HEK293 (cell line): ENCODE measurements at regions not wholly inside any gene's neighbourhood (a gene's known extent, or its start where the extent isn't known, plus 50 kb on each side); places are given as distances from the start of the nearest gene placed in this dataset.

Source experiments
- GLIS1 ChIP-seq: fragments of 450-650 bp; formaldehyde crosslinking; IDR thresholded peaks from 2 replicates; pipeline ENCODE4 v1.5.1; 2016; ENCODE audit warnings: missing biosample characterization, missing genetic modification characterization
- SCRT1 ChIP-seq: fragments of 450-650 bp; formaldehyde crosslinking; IDR thresholded peaks from 2 replicates; pipeline ENCODE4 v1.5.1; 2016; ENCODE audit warnings: missing biosample characterization, missing genetic modification characterization, borderline replicate concordance
- YY1 ChIP-seq: fragments of 450-650 bp; formaldehyde crosslinking; IDR thresholded peaks from 2 replicates; pipeline ENCODE4 v1.5.1; 2018; ENCODE audit warnings: missing biosample characterization, missing genetic modification characterization
- ZNF426 ChIP-seq: fragments of 450-650 bp; formaldehyde crosslinking; IDR thresholded peaks from 2 replicates; pipeline ENCODE4 v1.5.1; 2017; ENCODE audit warnings: missing biosample characterization, missing genetic modification characterization, mild to moderate bottlenecking, inconsistent platforms, moderate library complexity
- ZNF837 ChIP-seq: fragments of 450-650 bp; formaldehyde crosslinking; IDR thresholded peaks from 2 replicates; pipeline ENCODE4 v1.5.1; 2016; ENCODE audit warnings: missing biosample characterization, missing genetic modification characterization
- TF ChIP-seq, protein P1 (sequence below): fragments of 450-650 bp; formaldehyde crosslinking; IDR thresholded peaks from 2 replicates; pipeline ENCODE4 v1.5.1; 2016; ENCODE audit warnings: missing biosample characterization, missing genetic modification characterization
- TF ChIP-seq, protein P2 (sequence below): fragments of 450-650 bp; formaldehyde crosslinking; IDR thresholded peaks from 2 replicates; pipeline ENCODE4 v1.5.1; 2016; ENCODE audit warnings: missing biosample characterization, missing genetic modification characterization

DNA sequence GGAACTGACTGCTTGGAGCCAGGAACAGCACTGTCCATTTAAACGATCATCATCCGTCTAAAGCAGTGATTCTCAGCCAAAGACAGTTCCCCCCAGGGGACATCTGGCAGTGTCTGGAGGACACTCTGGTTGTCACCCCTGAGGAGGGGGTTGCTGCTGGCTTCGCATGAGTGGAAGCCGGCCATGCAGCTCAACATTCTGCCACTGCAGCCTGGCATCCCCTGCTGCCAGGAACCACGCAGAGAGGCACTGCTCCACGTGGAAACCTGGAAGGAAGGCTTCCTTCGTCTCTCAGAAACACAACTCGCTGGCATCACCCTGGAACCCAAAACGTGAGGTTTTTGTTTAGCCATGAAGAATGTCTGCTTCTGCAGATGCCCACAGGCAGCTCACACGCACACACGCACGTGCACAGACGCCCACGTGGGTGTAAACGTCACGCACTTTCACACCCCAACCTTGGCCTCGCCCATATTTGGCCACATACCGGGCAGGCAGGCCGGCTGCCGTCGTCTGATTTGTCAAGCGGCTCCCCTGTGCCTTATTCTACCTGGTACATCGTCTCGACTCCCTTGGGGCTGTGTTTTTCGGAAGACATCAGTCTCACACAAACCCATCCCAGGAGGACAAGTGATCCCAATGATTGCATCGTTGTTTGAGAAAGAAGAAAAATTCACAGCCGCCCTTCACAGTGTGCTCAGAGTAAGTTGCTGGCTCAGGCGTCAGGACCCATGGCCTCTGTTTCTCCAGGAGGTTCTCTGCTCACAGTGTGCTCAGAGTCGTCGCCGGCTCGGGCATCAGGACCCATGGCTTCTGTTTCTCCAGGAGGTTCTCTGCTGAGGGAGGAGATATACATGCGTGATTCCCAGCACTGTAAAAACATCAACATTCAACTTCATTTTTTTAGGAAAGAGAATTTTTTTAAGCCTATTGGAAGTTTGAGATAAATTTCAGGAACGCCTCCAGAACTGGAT lies 127.2 kb upstream of the PPP2R2D start:
- TF ChIP-seq SCRT1 (tag by site-specific recombination) (no peak), ZNF426 (no peak), ZNF837 (tag by site-specific recombination) (no peak), YY1 (tag by site-specific recombination) (no peak), GLIS1 (no peak)
- TF ChIP-seq, protein P1, sequence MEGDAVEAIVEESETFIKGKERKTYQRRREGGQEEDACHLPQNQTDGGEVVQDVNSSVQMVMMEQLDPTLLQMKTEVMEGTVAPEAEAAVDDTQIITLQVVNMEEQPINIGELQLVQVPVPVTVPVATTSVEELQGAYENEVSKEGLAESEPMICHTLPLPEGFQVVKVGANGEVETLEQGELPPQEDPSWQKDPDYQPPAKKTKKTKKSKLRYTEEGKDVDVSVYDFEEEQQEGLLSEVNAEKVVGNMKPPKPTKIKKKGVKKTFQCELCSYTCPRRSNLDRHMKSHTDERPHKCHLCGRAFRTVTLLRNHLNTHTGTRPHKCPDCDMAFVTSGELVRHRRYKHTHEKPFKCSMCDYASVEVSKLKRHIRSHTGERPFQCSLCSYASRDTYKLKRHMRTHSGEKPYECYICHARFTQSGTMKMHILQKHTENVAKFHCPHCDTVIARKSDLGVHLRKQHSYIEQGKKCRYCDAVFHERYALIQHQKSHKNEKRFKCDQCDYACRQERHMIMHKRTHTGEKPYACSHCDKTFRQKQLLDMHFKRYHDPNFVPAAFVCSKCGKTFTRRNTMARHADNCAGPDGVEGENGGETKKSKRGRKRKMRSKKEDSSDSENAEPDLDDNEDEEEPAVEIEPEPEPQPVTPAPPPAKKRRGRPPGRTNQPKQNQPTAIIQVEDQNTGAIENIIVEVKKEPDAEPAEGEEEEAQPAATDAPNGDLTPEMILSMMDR: no peak
- TF ChIP-seq, protein P2, sequence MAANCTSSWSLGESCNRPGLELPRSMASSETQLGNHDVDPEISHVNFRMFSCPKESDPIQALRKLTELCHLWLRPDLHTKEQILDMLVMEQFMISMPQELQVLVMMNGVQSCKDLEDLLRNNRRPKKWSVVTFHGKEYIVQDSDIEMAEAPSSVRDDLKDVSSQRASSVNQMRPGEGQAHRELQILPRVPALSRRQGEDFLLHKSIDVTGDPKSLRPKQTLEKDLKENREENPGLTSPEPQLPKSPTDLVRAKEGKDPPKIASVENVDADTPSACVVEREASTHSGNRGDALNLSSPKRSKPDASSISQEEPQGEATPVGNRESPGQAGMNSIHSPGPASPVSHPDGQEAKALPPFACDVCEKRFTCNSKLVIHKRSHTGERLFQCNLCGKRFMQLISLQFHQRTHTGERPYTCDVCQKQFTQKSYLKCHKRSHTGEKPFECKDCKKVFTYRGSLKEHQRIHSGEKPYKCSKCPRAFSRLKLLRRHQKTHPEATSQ: no peak
